K562 (cell line): ENCODE measurements at regions not wholly inside any gene's neighbourhood (a gene's known extent, or its start where the extent isn't known, plus 50 kb on each side); places are given as distances from the start of the nearest gene placed in this dataset.

Experiments
- ATAC-seq: fragments of 200-7000 bp; cut with Tn5 transposase; 3 replicates; pipeline ENCODE4 v1.9.1; 2020; ENCODE audit warnings: moderate library complexity
- BruUV-seq: library from RNA; stranded (reverse); fragments of 400-500 nt; replicated peaks from 2 replicates; lab custom pipeline; 2021; lab: Mats Ljungman, UMichigan
- CTCF ChIA-PET: fragments of 300-600 bp; formaldehyde crosslinking; extraction: SDS; loops from one replicate; lab custom pipeline; 2021; ENCODE audit warnings: low intra/inter-chr PET ratio; lab: Yijun Ruan, JAX
- POLR2A ChIA-PET: fragments of 300-600, 350-650 bp; sonication (Branson Sonifier 250); formaldehyde crosslinking; extraction: SDS; loops from one replicate; lab custom pipeline; 2021; ENCODE audit warnings: antibody characterized with exemption, inconsistent platforms; lab: Yijun Ruan, JAX
- DNase-seq, 4 experiments: peaks; one replicate each; pipeline versions ENCODE4 v3.0.0 to v3.0.0-alpha.2; 2011 to 2018; ENCODE audit warnings: low spot score in 3 of 4, mixed read lengths in 3 of 4; ENCODE audit errors: extremely low read depth in 1 of 4
- FAIRE-seq: peaks from 2 replicates; lab custom pipeline; 2011; peaks lifted over from hg19 to GRCh38; lab: Jason Lieb, UNC
- H2AFZ ChIP-seq: 2 replicates; pipeline ENCODE4 v1.6.0; 2011; ENCODE audit warnings: low read depth, low read length, control low read depth, inconsistent platforms
- H3K27ac ChIP-seq: fragments of 200-600 bp; 3 replicates; pipeline ENCODE4 v1.8.0; 2011; ENCODE audit warnings: low read depth, mild to moderate bottlenecking, control low read depth, inconsistent platforms, low read length, moderate library complexity, mixed read lengths; ENCODE audit errors: extremely low read depth
- H3K27me3 ChIP-seq, 2 experiments: fragments of 300-600 bp in 1 of 2; 2 replicates in 1 of 2; 3 replicates in 1 of 2; pipeline versions ENCODE4 v1.6.0 to v1.8.0; 2011; ENCODE audit warnings: inconsistent platforms in 2 of 2, low read length in 2 of 2, mild to moderate bottlenecking in 1 of 2, mixed read lengths in 1 of 2, moderate library complexity in 1 of 2; ENCODE audit not compliant: control insufficient read depth in 2 of 2, insufficient read depth in 2 of 2
- H3K36me3 ChIP-seq: fragments of 300-600 bp; 3 replicates; pipeline ENCODE4 v1.8.0; 2011; ENCODE audit warnings: mild to moderate bottlenecking, low read length, inconsistent platforms; ENCODE audit not compliant: control insufficient read depth, insufficient read depth
- H3K4me1 ChIP-seq, 2 experiments: fragments of 200-600 bp in 1 of 2; replicated peaks in 1 of 2; 2 replicates in 1 of 2; 3 replicates in 1 of 2; pipeline versions ENCODE4 v1.5.1 to v1.8.0; 2011; ENCODE audit warnings: inconsistent platforms in 2 of 2, low read length in 2 of 2, mild to moderate bottlenecking in 1 of 2, mixed read lengths in 1 of 2, moderate library complexity in 1 of 2; ENCODE audit not compliant: control insufficient read depth in 2 of 2, insufficient read depth in 2 of 2
- H3K4me2 ChIP-seq: 2 replicates; pipeline ENCODE4 v1.6.1; 2011; ENCODE audit warnings: low read length, control low read depth, inconsistent platforms, mixed read lengths; ENCODE audit not compliant: insufficient read depth
- H3K4me3 ChIP-seq: fragments of 200-600 bp; sonication (generic), shearing (Covaris generic); 2 replicates; pipeline ENCODE4 v1.5.1; 2016; ENCODE audit warnings: control low read depth, inconsistent platforms
- H3K79me2 ChIP-seq: fragments of 200-600 bp; 3 replicates; pipeline ENCODE4 v1.8.0; 2011; ENCODE audit warnings: low read length, inconsistent platforms; ENCODE audit not compliant: control insufficient read depth, insufficient read depth
- H3K9ac ChIP-seq, 2 experiments: 2 replicates each; pipeline versions ENCODE4 v1.6.0 to v1.6.1; 2011; ENCODE audit warnings: low read depth in 2 of 2, low read length in 2 of 2, control low read depth in 1 of 2, inconsistent platforms in 1 of 2, mild to moderate bottlenecking in 1 of 2, mixed read lengths in 1 of 2; ENCODE audit not compliant: insufficient read depth in 1 of 2
- H3K9me1 ChIP-seq: one replicate; pipeline ENCODE4 v1.6.0; 2011; ENCODE audit warnings: inconsistent platforms, mild to moderate bottlenecking, low read length, moderate library complexity; ENCODE audit not compliant: control insufficient read depth, insufficient read depth
- H3K9me3 ChIP-seq: replicated peaks from 2 replicates; pipeline ENCODE4 v1.5.1; 2011; ENCODE audit warnings: low read depth, low read length, inconsistent platforms; ENCODE audit not compliant: control insufficient read depth, insufficient read depth
- H4K20me1 ChIP-seq: replicated peaks from 2 replicates; pipeline ENCODE4 v1.6.1; 2011; ENCODE audit warnings: low read length, inconsistent platforms, mixed read lengths; ENCODE audit not compliant: control insufficient read depth, insufficient read depth
- FOXJ3 ChIP-seq: sonication (generic); formaldehyde crosslinking; IDR thresholded peaks from 2 replicates; pipeline ENCODE4 v1.4.0; 2020; ENCODE audit warnings: mild to moderate bottlenecking, missing genetic modification reagents
- HNRNPK ChIP-seq: fragments of 200-400 bp; formaldehyde crosslinking; IDR thresholded peaks from one replicate; pipeline ENCODE4 v1.6.1; 2018; ENCODE audit warnings: mild to moderate bottlenecking, low read depth, low read length; ENCODE audit not compliant: poor library complexity, severe bottlenecking
- IRF9 ChIP-seq: fragments of 450-650 bp; IDR thresholded peaks from 2 replicates; pipeline ENCODE4 v1.6.1; 2016; ENCODE audit warnings: missing biosample characterization, missing genetic modification characterization
- POLR2H ChIP-seq: IDR thresholded peaks from 2 replicates; pipeline ENCODE4 v1.6.1; 2016; ENCODE audit warnings: missing genetic modification characterization, low read depth, mild to moderate bottlenecking, control low read depth, missing compliant biosample characterization, moderate library complexity
- PYGO2 ChIP-seq: fragments of 450-650 bp; IDR thresholded peaks from 2 replicates; pipeline ENCODE4 v1.6.1; 2016; ENCODE audit warnings: mild to moderate bottlenecking, missing genetic modification characterization, moderate library complexity, missing compliant biosample characterization
- ZNF212 ChIP-seq: fragments of 450-650 bp; formaldehyde crosslinking; IDR thresholded peaks from 2 replicates; pipeline ENCODE4 v1.4.0; 2020; ENCODE audit warnings: mild to moderate bottlenecking
- ZNF780A ChIP-seq: fragments of 250-450 bp; sonication (Bioruptor Pico); IDR thresholded peaks from 2 replicates; pipeline ENCODE4 v1.5.0; 2021; ENCODE audit warnings: mild to moderate bottlenecking
- WGBS: fragments of 100-300 bp; shearing (Covaris generic); methylation state at CpG from one replicate; pipeline ENCODE4 v1.1.6; 2016; ENCODE audit warnings: low coverage, mixed read lengths; ENCODE audit not compliant: insufficient coverage; ENCODE audit errors: missing lambda C conversion rate; 5-methylcytosine and 5-hydroxymethylcytosine counted together
- in situ Hi-C: fragments of 300-500 bp; cut with MboI; formaldehyde crosslinking; loops from 4 replicates; pipeline ENCODE4 v1.15.0; 2018; ENCODE audit warnings: inconsistent platforms, mixed read lengths
- intact Hi-C: fragments of 100-400 bp; cut with micrococcal nuclease; formaldehyde crosslinking; loops from 2 replicates; pipeline ENCODE4 v1.14.2; 2022

GRCh38 chr14:105887692-105888091, 361.3 kb downstream of the TMEM121 start:
- Histone ChIP-seq H3K27me3 (no peaks in the 10 kb centered on the region), H3K9me3 (no peaks in the 10 kb centered on the region), H4K20me1 (no peaks in the 10 kb centered on the region), H3K4me2 (no peak overlapping the region), H3K9me1 (no peaks in the 10 kb centered on the region), H3K4me1 (no peaks in the 10 kb centered on the region), H3K36me3 (no peaks in the 10 kb centered on the region), H3K4me3 (no peak overlapping the region), H3K79me2 (no peaks in the 10 kb centered on the region), H3K27ac (no peak overlapping the region), H2AFZ (no peak overlapping the region), H3K9ac (no peak overlapping the region)
- CTCF ChIA-PET = no interaction called here
- peak in 1 of 4 experiments; percentile 0 for DNase-seq
- POLR2A ChIA-PET = no interaction called here
- 0% methylated on average over 2 of the region's 2 CpGs for WGBS
- no peak for FAIRE-seq
- BruUV-seq = no TSS peak
- TF ChIP-seq HNRNPK = no peak
- TF ChIP-seq FOXJ3 (CRISPR knock-in tag) = no peak
- TF ChIP-seq ZNF780A = no peak
- no peak for TF ChIP-seq PYGO2 (tag)
- no peak for TF ChIP-seq IRF9
- no peak for TF ChIP-seq ZNF212 (CRISPR knock-in tag)
- TF ChIP-seq POLR2H (tag) = no peak
- intact Hi-C loops = no loop called here
- no peak for ATAC-seq
- in situ Hi-C loops = no loop called here
